Sigmoid colon (tissue), 4 donors: ENCODE measurements at regions not wholly inside any gene's neighbourhood (a gene's known extent, or its start where the extent isn't known, plus 50 kb on each side); places are given as distances from the start of the nearest gene placed in this dataset.

ENCODE experiments used
- CTCF ChIP-seq, 4 experiments: fragments of 450-650 bp in 3 of 4; fragments of 200-600 bp in 1 of 4; IDR thresholded peaks; one replicate each; pipeline ENCODE4 v1.5.1; 2016 to 2019; ENCODE audit warnings: antibody characterized with exemption in 4 of 4, mild to moderate bottlenecking in 3 of 4, moderate library complexity in 2 of 4
- EP300 ChIP-seq, 4 donors: sonication (generic); formaldehyde crosslinking; IDR thresholded peaks; one replicate each; pipeline ENCODE4 v1.6.1; 2017; ENCODE audit warnings: antibody characterized with exemption in 4 of 4
- POLR2A ChIP-seq, 2 donors: fragments of 450-650 bp; IDR thresholded peaks; one replicate each; pipeline ENCODE4 v1.6.1; 2016; ENCODE audit warnings: antibody characterized with exemption in 2 of 2, mild to moderate bottlenecking in 2 of 2, moderate library complexity in 2 of 2
- POLR2AphosphoS5 ChIP-seq, 4 donors: sonication (generic); formaldehyde crosslinking; IDR thresholded peaks; one replicate each; pipeline ENCODE4 v1.6.1; 2017; ENCODE audit warnings: antibody characterized with exemption in 4 of 4

DNA sequence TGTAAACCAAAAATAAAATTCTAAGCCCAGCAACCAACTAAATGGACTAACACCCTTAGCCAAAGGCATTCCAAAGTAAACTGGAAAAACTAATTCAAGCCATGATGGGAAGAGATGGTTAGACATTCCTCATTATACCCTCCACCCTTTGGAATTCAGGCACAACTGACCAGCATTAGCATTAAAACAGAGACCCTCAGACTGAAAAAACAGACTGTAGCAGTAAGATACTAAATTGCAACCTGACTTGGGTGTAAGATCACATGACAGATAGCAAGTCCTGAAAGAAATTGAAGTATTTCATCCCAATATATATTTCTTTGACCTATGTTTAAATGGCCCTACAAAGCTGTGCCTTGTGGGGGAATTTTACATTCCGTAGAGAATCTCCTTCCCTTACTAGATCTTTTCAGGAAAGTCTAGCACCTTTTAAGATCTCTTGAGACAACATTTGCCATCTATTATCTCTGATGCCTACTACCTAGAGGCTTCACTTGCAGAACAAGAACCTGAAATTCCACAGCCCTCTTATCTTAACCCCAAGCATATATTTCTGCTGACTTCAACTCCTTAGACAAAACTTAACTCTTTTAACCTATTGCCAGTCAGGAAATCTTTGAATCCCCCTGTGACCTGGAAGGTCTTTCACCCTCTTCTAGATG lies 750.2 kb upstream of the IGFBP3 start:
- TF ChIP-seq CTCF (IDR thresholded peaks at IDR 0.05) (no peak), POLR2AphosphoS5 (IDR thresholded peaks at IDR 0.05) (no peak), POLR2A (IDR thresholded peaks at IDR 0.05) (no peak), EP300 (IDR thresholded peaks at IDR 0.05) (no peak)
